H1 (cell line): ENCODE measurements at regions not wholly inside any gene's neighbourhood (a gene's known extent, or its start where the extent isn't known, plus 50 kb on each side); places are given as distances from the start of the nearest gene placed in this dataset.

Source experiments
- CTCF ChIP-seq, 3 experiments: IDR thresholded peaks; 1 replicate in 2 of 3; 2 replicates in 1 of 3; pipeline versions ENCODE4 v1.5.1 to v1.6.1; 2011; ENCODE audit warnings: low read length in 3 of 3, mild to moderate bottlenecking in 3 of 3, inconsistent platforms in 2 of 3, low read depth in 1 of 3, moderate library complexity in 1 of 3; ENCODE audit not compliant: insufficient read depth in 1 of 3; ENCODE audit errors: control extremely low read depth in 1 of 3
- SP1 ChIP-seq: IDR thresholded peaks from 2 replicates; pipeline ENCODE4 v1.6.1; 2011; ENCODE audit warnings: low read depth, low read length

- TF ChIP-seq CTCF (IDR thresholded peaks at IDR 0.05; ENCODE audit: control extremely low read depth in 1 of 3, insufficient read depth in 1 of 3, low read depth in 1 of 3, low read length in 3 of 3) = no peak
- no peak for TF ChIP-seq SP1
Observed at GRCh38 chr4:120568731-120569130, 353.8 kb downstream of the PRDM5 start.
